GM10248 (cell line): ENCODE measurements at regions not wholly inside any gene's neighbourhood (a gene's known extent, or its start where the extent isn't known, plus 50 kb on each side); places are given as distances from the start of the nearest gene placed in this dataset.

ENCODE experiments used
- CTCF ChIA-PET: fragments of 300-600 bp; sonication (Branson Sonifier 250); formaldehyde crosslinking; extraction: SDS; loops from one replicate; lab custom pipeline; 2021; ENCODE audit warnings: antibody characterized with exemption; lab: Yijun Ruan, JAX
- POLR2A ChIA-PET: fragments of 350-650 bp; sonication (Branson Sonifier 250); formaldehyde crosslinking; extraction: SDS; loops from one replicate; lab custom pipeline; 2020; ENCODE audit warnings: antibody characterized with exemption; lab: Yijun Ruan, JAX
- DNase-seq: peaks from one replicate; pipeline ENCODE4 v3.0.0; 2012; ENCODE audit errors: extremely low spot score
- CTCF ChIP-seq: IDR thresholded peaks from 2 replicates; pipeline ENCODE4 v1.5.1; 2012; ENCODE audit warnings: mild to moderate bottlenecking, low read depth; ENCODE audit errors: extremely low read depth, missing control alignments, control extremely low read depth

GRCh38 chr6:21494505-21494904 lies 99.0 kb upstream of the SOX4 start:
- ChIA-PET CTCF (interaction anchor here (0.9 kb wide), 1 partner anchor 12 kb away, joined by 3 read pairs; no protein-coding TSS in a partner anchor), POLR2A (no interaction called here)
- no peak for TF ChIP-seq CTCF
- DNase-seq: no peak

GRCh38 chr6:21496196-21496595 lies 97.4 kb upstream of the SOX4 start:
- ChIA-PET POLR2A (no interaction called here), CTCF (no interaction called here)
- TF ChIP-seq CTCF: no peak
- DNase-seq: no peak

- ChIA-PET CTCF (interaction anchor here (1.2 kb wide), 1 partner anchor 9 kb away, joined by 3 read pairs; no protein-coding TSS in a partner anchor), POLR2A (no interaction called here)
- no peak for DNase-seq
- no peak for TF ChIP-seq CTCF
Observed at GRCh38 chr6:21496706-21497105, 96.8 kb upstream of the SOX4 start.

GRCh38 chr6:21500314-21501020 lies 93.1 kb upstream of the SOX4 start:
- CTCF ChIA-PET: interaction anchor here (2.8 kb wide), 1 partner anchor 11 kb away, joined by 13 read pairs; no protein-coding TSS in a partner anchor
- no peak for TF ChIP-seq CTCF

GRCh38 chr6:21501021-21501354 lies 92.6 kb upstream of the SOX4 start:
- ChIA-PET POLR2A (no interaction called here), CTCF (interaction anchor here (1.1 to 2.8 kb wide), 2 partner anchors 10 to 88 kb away, joined by 3 to 13 read pairs; no protein-coding TSS in a partner anchor)
- DNase-seq: no peak
- no peak for TF ChIP-seq CTCF

More at GRCh38 chr6:21500314-21501020, 93.1 kb upstream of the SOX4 start:
- POLR2A ChIA-PET: no interaction called here
- DNase-seq: no peak

GRCh38 chr6:21501815-21502214 lies 91.7 kb upstream of the SOX4 start:
- ChIA-PET POLR2A (no interaction called here), CTCF (interaction anchor here (1.1 to 2.8 kb wide), 2 partner anchors 9 to 87 kb away, joined by 3 to 13 read pairs; no protein-coding TSS in a partner anchor)
- no peak for DNase-seq
- TF ChIP-seq CTCF: no peak
